ENCODE measurements at regions not wholly inside any gene's neighbourhood (a gene's known extent, or its start where the extent isn't known, plus 50 kb on each side); places are given as distances from the start of the nearest gene placed in this dataset.

- TF ChIP-seq EZH2 (IDR thresholded peaks at IDR 0.05; ENCODE audit: insufficient read depth, low read length) = no peak
- no peak for TF ChIP-seq CTCF (IDR thresholded peaks at IDR 0.05; ENCODE audit: insufficient read depth, low read depth, low read length)
- DNase-seq (ENCODE audit: low read depth) = no peak
- Histone ChIP-seq H2AFZ (ENCODE audit: low read depth, low read length) (no peak overlapping the region), H4K20me1 (ENCODE audit: insufficient read depth, low read length) (no peaks in the 10 kb centered on the region), H3K79me2 (ENCODE audit: insufficient read depth, low read length) (no peaks in the 10 kb centered on the region), H3K4me1 (ENCODE audit: insufficient read depth, low read length) (no peaks in the 10 kb centered on the region), H3K36me3 (ENCODE audit: insufficient read depth, low read length) (no peaks in the 10 kb centered on the region), H3K4me3 (ENCODE audit: insufficient read depth, low read depth, low read length) (no peak overlapping the region), H3K4me2 (ENCODE audit: low read length) (no peak overlapping the region), H3K9ac (ENCODE audit: low read length) (no peak overlapping the region), H3K9me3 (ENCODE audit: insufficient read depth, low read depth, low read length) (no peaks in the 10 kb centered on the region), H3K27ac (ENCODE audit: low read depth, low read length) (no peak overlapping the region), H3K27me3 (ENCODE audit: insufficient read depth, low read length) (no peaks in the 10 kb centered on the region)
- Mint-ChIP-seq H3K4me1 (ENCODE audit: low read depth, unreplicated experiment) (no peaks in the 10 kb centered on the region), H3K36me3 (ENCODE audit: low read depth, unreplicated experiment) (no peaks in the 10 kb centered on the region), H3K27ac (ENCODE audit: unreplicated experiment) (no peak overlapping the region), H3K4me3 (ENCODE audit: unreplicated experiment) (no peak overlapping the region), H3K9me3 (ENCODE audit: unreplicated experiment) (no peaks in the 10 kb centered on the region), H3K27me3 (ENCODE audit: low read depth, unreplicated experiment) (peaks cover 2% of the 10 kb centered on the region)
- no peak for FAIRE-seq
Measured at GRCh38 chr2:5953525-5953924, 261.3 kb downstream of the SOX11 start.

- Histone ChIP-seq H3K9me3 (ENCODE audit: insufficient read depth, low read depth, low read length) (no peaks in the 10 kb centered on the region), H3K4me3 (ENCODE audit: insufficient read depth, low read depth, low read length) (no peak overlapping the region), H3K36me3 (ENCODE audit: insufficient read depth, low read length) (no peaks in the 10 kb centered on the region), H3K9ac (ENCODE audit: low read length) (no peak overlapping the region), H3K27me3 (ENCODE audit: insufficient read depth, low read length) (no peaks in the 10 kb centered on the region), H3K27ac (ENCODE audit: low read depth, low read length) (no peak overlapping the region), H3K4me2 (ENCODE audit: low read length) (no peak overlapping the region), H3K79me2 (ENCODE audit: insufficient read depth, low read length) (no peaks in the 10 kb centered on the region), H4K20me1 (ENCODE audit: insufficient read depth, low read length) (no peaks in the 10 kb centered on the region), H2AFZ (ENCODE audit: low read depth, low read length) (no peak overlapping the region), H3K4me1 (ENCODE audit: insufficient read depth, low read length) (no peaks in the 10 kb centered on the region)
- Mint-ChIP-seq H3K4me1 (ENCODE audit: low read depth, unreplicated experiment) (no peaks in the 10 kb centered on the region), H3K4me3 (ENCODE audit: unreplicated experiment) (no peak overlapping the region), H3K27ac (ENCODE audit: unreplicated experiment) (no peak overlapping the region), H3K36me3 (ENCODE audit: low read depth, unreplicated experiment) (no peaks in the 10 kb centered on the region), H3K9me3 (ENCODE audit: unreplicated experiment) (no peaks in the 10 kb centered on the region), H3K27me3 (ENCODE audit: low read depth, unreplicated experiment) (peaks cover 2% of the 10 kb centered on the region)
- TF ChIP-seq CTCF (IDR thresholded peaks at IDR 0.05; ENCODE audit: insufficient read depth, low read depth, low read length) (no peak), EZH2 (IDR thresholded peaks at IDR 0.05; ENCODE audit: insufficient read depth, low read length) (no peak)
- DNase-seq (ENCODE audit: low read depth) = no peak
- FAIRE-seq = no peak
Measured at GRCh38 chr2:5954509-5954908, 262.3 kb downstream of the SOX11 start.

GRCh38 chr2:5955921-5956320 is 263.7 kb downstream of the SOX11 start:
- H3K79me2 ChIP-seq (ENCODE audit: insufficient read depth, low read length) = no peaks in the 10 kb centered on the region
- Mint-ChIP-seq H3K27me3 (ENCODE audit: low read depth, unreplicated experiment) (peaks cover 5% of the 10 kb centered on the region), H3K27ac (ENCODE audit: unreplicated experiment) (no peak overlapping the region), H3K9me3 (ENCODE audit: unreplicated experiment) (no peaks in the 10 kb centered on the region), H3K36me3 (ENCODE audit: low read depth, unreplicated experiment) (no peaks in the 10 kb centered on the region), H3K4me1 (ENCODE audit: low read depth, unreplicated experiment) (no peaks in the 10 kb centered on the region), H3K4me3 (ENCODE audit: unreplicated experiment) (no peak overlapping the region)
- no peak overlapping the region for H3K27ac ChIP-seq (ENCODE audit: low read depth, low read length)
- no peaks in the 10 kb centered on the region for H4K20me1 ChIP-seq (ENCODE audit: insufficient read depth, low read length)
- no peaks in the 10 kb centered on the region for H3K9me3 ChIP-seq (ENCODE audit: insufficient read depth, low read depth, low read length)
- H3K4me3 ChIP-seq (ENCODE audit: insufficient read depth, low read depth, low read length) = no peak overlapping the region
- H3K4me1 ChIP-seq (ENCODE audit: insufficient read depth, low read length) = no peaks in the 10 kb centered on the region
- no peak overlapping the region for H2AFZ ChIP-seq (ENCODE audit: low read depth, low read length)
- TF ChIP-seq CTCF (IDR thresholded peaks at IDR 0.05; ENCODE audit: insufficient read depth, low read depth, low read length) (no peak), EZH2 (IDR thresholded peaks at IDR 0.05; ENCODE audit: insufficient read depth, low read length) (no peak)
- no peaks in the 10 kb centered on the region for H3K27me3 ChIP-seq (ENCODE audit: insufficient read depth, low read length)
- FAIRE-seq (no peak), DNase-seq (ENCODE audit: low read depth) (no peak)
- H3K9ac ChIP-seq (ENCODE audit: low read length) = no peak overlapping the region
- H3K36me3 ChIP-seq (ENCODE audit: insufficient read depth, low read length) = no peaks in the 10 kb centered on the region
- no peak overlapping the region for H3K4me2 ChIP-seq (ENCODE audit: low read length)
